Smooth muscle cell (in vitro differentiated cells): ENCODE measurements at regions not wholly inside any gene's neighbourhood (a gene's known extent, or its start where the extent isn't known, plus 50 kb on each side); places are given as distances from the start of the nearest gene placed in this dataset.

Experiments used
- DNase-seq: peaks from one replicate; lab custom pipeline; 2025; ENCODE audit not compliant: unreplicated experiment; lab: John Stamatoyannopoulos, UW
- H2AFZ ChIP-seq: fragments of 200-600 bp; sonication (generic); 2 replicates; pipeline ENCODE4 v1.6.0; 2016; ENCODE audit warnings: antibody characterized with exemption, low read depth, mild to moderate bottlenecking
- H3F3A ChIP-seq: fragments of 200-600 bp; sonication (generic); 2 replicates; pipeline ENCODE4 v1.6.0; 2017; ENCODE audit warnings: antibody characterized with exemption, low read depth
- H3K27ac ChIP-seq: fragments of 200-600 bp; sonication (generic); 2 replicates; pipeline ENCODE4 v1.5.1; 2016; ENCODE audit warnings: low read depth, mild to moderate bottlenecking
- H3K27me3 ChIP-seq: fragments of 200-600 bp; sonication (generic); 2 replicates; pipeline ENCODE4 v1.6.1; 2016; ENCODE audit warnings: low read depth, mild to moderate bottlenecking
- H3K36me3 ChIP-seq: fragments of 200-600 bp; sonication (generic); 2 replicates; pipeline ENCODE4 v1.5.1; 2016; ENCODE audit warnings: low read depth
- H3K4me1 ChIP-seq: fragments of 200-600 bp; sonication (generic); 2 replicates; pipeline ENCODE4 v1.5.1; 2016; ENCODE audit warnings: low read depth
- H3K4me2 ChIP-seq: fragments of 200-600 bp; sonication (generic); 2 replicates; pipeline ENCODE4 v1.6.0; 2016; ENCODE audit warnings: mild to moderate bottlenecking
- H3K4me3 ChIP-seq: fragments of 200-600 bp; sonication (generic); 2 replicates; pipeline ENCODE4 v1.5.1; 2016; ENCODE audit warnings: mild to moderate bottlenecking
- H3K79me2 ChIP-seq: fragments of 200-600 bp; sonication (generic); 2 replicates; pipeline ENCODE4 v1.6.0; 2016; ENCODE audit warnings: low read depth, mild to moderate bottlenecking
- H3K9ac ChIP-seq: fragments of 200-600 bp; sonication (generic); 2 replicates; pipeline ENCODE4 v1.6.0; 2016; ENCODE audit warnings: low read depth
- H3K9me3 ChIP-seq: fragments of 200-600 bp; sonication (generic); replicated peaks from 2 replicates; pipeline ENCODE4 v1.5.1; 2016; ENCODE audit warnings: low read depth
- H4K20me1 ChIP-seq: fragments of 200-600 bp; sonication (generic); 2 replicates; pipeline ENCODE4 v1.6.0; 2016; ENCODE audit warnings: low read depth
- CTCF ChIP-seq: fragments of 200-600 bp; sonication (generic); IDR thresholded peaks from 2 replicates; pipeline ENCODE4 v1.5.1; 2017; ENCODE audit warnings: borderline replicate concordance, mild to moderate bottlenecking, antibody characterized with exemption; ENCODE audit not compliant: insufficient read depth, poor library complexity, severe bottlenecking
- WGBS: methylation state at CpG from one replicate; pipeline ENCODE4 v1.1.7; 2016; ENCODE audit warnings: low lambda C conversion rate; 5-methylcytosine and 5-hydroxymethylcytosine counted together

GRCh38 chr21:15443740-15444117 lies 286.1 kb upstream of the USP25 start:
- H2AFZ ChIP-seq: no peak overlapping the region
- H3K4me3 ChIP-seq: no peak overlapping the region
- no peak overlapping the region for H3K27ac ChIP-seq
- no peak overlapping the region for H3K9ac ChIP-seq
- no peaks in the 10 kb centered on the region for H3K36me3 ChIP-seq
- peaks cover 17% of the 10 kb centered on the region for H3K4me1 ChIP-seq
- H4K20me1 ChIP-seq: no peaks in the 10 kb centered on the region
- TF ChIP-seq CTCF: no peak
- no peak for DNase-seq
- H3K79me2 ChIP-seq: no peaks in the 10 kb centered on the region
- no peaks in the 10 kb centered on the region for H3K9me3 ChIP-seq
- H3K4me2 ChIP-seq: no peak overlapping the region
- 35% methylated on average over 2 of the region's 2 CpGs for WGBS
- H3F3A ChIP-seq: no peaks in the 10 kb centered on the region
- no peaks in the 10 kb centered on the region for H3K27me3 ChIP-seq

- no peak overlapping the region for H3K9ac ChIP-seq
- no peak overlapping the region for H3K27ac ChIP-seq
- H4K20me1 ChIP-seq: no peaks in the 10 kb centered on the region
- no peaks in the 10 kb centered on the region for H3K36me3 ChIP-seq
- H3K27me3 ChIP-seq: no peaks in the 10 kb centered on the region
- H3K9me3 ChIP-seq: no peaks in the 10 kb centered on the region
- WGBS: 68% methylated on average over 7 of the region's 7 CpGs
- DNase-seq: no peak
- H3F3A ChIP-seq: no peaks in the 10 kb centered on the region
- no peaks in the 10 kb centered on the region for H3K79me2 ChIP-seq
- no peak for TF ChIP-seq CTCF
- no peak overlapping the region for H2AFZ ChIP-seq
- H3K4me2 ChIP-seq: no peak overlapping the region
- peaks cover 15% of the 10 kb centered on the region for H3K4me1 ChIP-seq
- H3K4me3 ChIP-seq: no peak overlapping the region
Observed at GRCh38 chr21:15444118-15444960, 285.4 kb upstream of the USP25 start.

GRCh38 chr21:15445327-15445726 lies 284.5 kb upstream of the USP25 start:
- no peak overlapping the region for H3K4me2 ChIP-seq
- H2AFZ ChIP-seq: no peak overlapping the region
- no peak for DNase-seq
- no peaks in the 10 kb centered on the region for H4K20me1 ChIP-seq
- no peak overlapping the region for H3K9ac ChIP-seq
- no peaks in the 10 kb centered on the region for H3F3A ChIP-seq
- no peak overlapping the region for H3K4me3 ChIP-seq
- WGBS: 69% methylated on average over 2 of the region's 2 CpGs
- H3K79me2 ChIP-seq: no peaks in the 10 kb centered on the region
- no peaks in the 10 kb centered on the region for H3K27me3 ChIP-seq
- H3K36me3 ChIP-seq: no peaks in the 10 kb centered on the region
- no peak for TF ChIP-seq CTCF
- no peak overlapping the region for H3K27ac ChIP-seq
- peaks cover 5% of the 10 kb centered on the region for H3K4me1 ChIP-seq
- no peaks in the 10 kb centered on the region for H3K9me3 ChIP-seq

GRCh38 chr21:15446223-15446622 lies 283.6 kb upstream of the USP25 start:
- TF ChIP-seq CTCF: no peak
- H3K4me3 ChIP-seq: no peak overlapping the region
- no peaks in the 10 kb centered on the region for H3K79me2 ChIP-seq
- H4K20me1 ChIP-seq: no peaks in the 10 kb centered on the region
- no peaks in the 10 kb centered on the region for H3K4me1 ChIP-seq
- H2AFZ ChIP-seq: no peak overlapping the region
- no peak overlapping the region for H3K4me2 ChIP-seq
- 83% methylated on average over 3 of the region's 3 CpGs for WGBS
- no peak overlapping the region for H3K27ac ChIP-seq
- no peaks in the 10 kb centered on the region for H3K36me3 ChIP-seq
- no peaks in the 10 kb centered on the region for H3F3A ChIP-seq
- no peak for DNase-seq
- H3K27me3 ChIP-seq: no peaks in the 10 kb centered on the region
- H3K9ac ChIP-seq: no peak overlapping the region
- no peaks in the 10 kb centered on the region for H3K9me3 ChIP-seq
